ENCODE measurements at regions not wholly inside any gene's neighbourhood (a gene's known extent, or its start where the extent isn't known, plus 50 kb on each side); places are given as distances from the start of the nearest gene placed in this dataset.

- Mint-ChIP-seq H3K27ac (no peak overlapping the region), H3K9me3 (peaks cover 0 to 4% (median 0%) of the 10 kb centered on the region in 7 donors), H3K4me1 (no peaks in the 10 kb centered on the region), H3K27me3 (ENCODE audit: low read depth in 3 of 3) (peaks cover 0 to 3% (median 0%) of the 10 kb centered on the region in 3 donors), H3K4me3 (no peak overlapping the region), H3K36me3 (no peaks in the 10 kb centered on the region)
- no peak overlapping the region for H3K4me3 ChIP-seq (replicated peaks in 1 of 3; ENCODE audit: low read depth in 2 of 3, low read length in 3 of 3)
- no peaks in the 10 kb centered on the region for H3K79me2 ChIP-seq (ENCODE audit: insufficient read depth, low read length)
- H2AFZ ChIP-seq (ENCODE audit: insufficient read depth, low read depth, low read length, poor library complexity, severe bottlenecking): no peak overlapping the region
- no peak for DNase-seq
- H3K9me3 ChIP-seq (replicated peaks in 1 of 2; ENCODE audit: control insufficient read depth in 1 of 2, insufficient read depth in 1 of 2, low read length in 2 of 2): no peaks in the 10 kb centered on the region
- 80% methylated on average over 2 of the region's 5 CpGs for WGBS (ENCODE audit: insufficient coverage)
- no peak for TF ChIP-seq CTCF (IDR thresholded peaks at IDR 0.05)
- H3K36me3 ChIP-seq (replicated peaks in 1 of 2; ENCODE audit: control insufficient read depth in 1 of 2, insufficient read depth in 2 of 2, low read length in 2 of 2): no peaks in the 10 kb centered on the region
- H3K4me2 ChIP-seq (replicated peaks; ENCODE audit: extremely low read depth, low read length, poor library complexity, severe bottlenecking): no peak overlapping the region
- H4K20me1 ChIP-seq (ENCODE audit: insufficient read depth, low read length): no peaks in the 10 kb centered on the region
- no peaks in the 10 kb centered on the region for H3K27me3 ChIP-seq (ENCODE audit: control insufficient read depth in 2 of 2, insufficient read depth in 2 of 2, low read length in 2 of 2)
- intact Hi-C loops (cut with micrococcal nuclease): no loop called here
- H3K9ac ChIP-seq (ENCODE audit: insufficient read depth, low read length, poor library complexity, severe bottlenecking): no peak overlapping the region
- H3K27ac ChIP-seq (ENCODE audit: low read depth in 1 of 2, low read length in 2 of 2): no peak overlapping the region
- no peaks in the 10 kb centered on the region for H3K4me1 ChIP-seq (ENCODE audit: control insufficient read depth in 1 of 2, insufficient read depth in 2 of 2, low read length in 2 of 2)
Measured at GRCh38 chr7:21113609-21114415, 314.1 kb upstream of the SP4 start.

GRCh38 chr7:21123586-21123985 lies 304.3 kb upstream of the SP4 start:
- intact Hi-C loops (cut with micrococcal nuclease): no loop called here
- Histone ChIP-seq H3K9me3 (replicated peaks in 1 of 2; ENCODE audit: control insufficient read depth in 1 of 2, insufficient read depth in 1 of 2, low read length in 2 of 2) (no peaks in the 10 kb centered on the region), H3K79me2 (ENCODE audit: insufficient read depth, low read length) (no peaks in the 10 kb centered on the region), H3K4me3 (replicated peaks in 1 of 3; ENCODE audit: low read depth in 2 of 3, low read length in 3 of 3) (no peak overlapping the region), H3K9ac (ENCODE audit: insufficient read depth, low read length, poor library complexity, severe bottlenecking) (no peak overlapping the region), H3K4me2 (replicated peaks; ENCODE audit: extremely low read depth, low read length, poor library complexity, severe bottlenecking) (no peak overlapping the region), H3K36me3 (replicated peaks in 1 of 2; ENCODE audit: control insufficient read depth in 1 of 2, insufficient read depth in 2 of 2, low read length in 2 of 2) (no peaks in the 10 kb centered on the region), H2AFZ (ENCODE audit: insufficient read depth, low read depth, low read length, poor library complexity, severe bottlenecking) (no peak overlapping the region), H3K27ac (ENCODE audit: low read depth in 1 of 2, low read length in 2 of 2) (no peak overlapping the region), H3K27me3 (ENCODE audit: control insufficient read depth in 2 of 2, insufficient read depth in 2 of 2, low read length in 2 of 2) (no peaks in the 10 kb centered on the region), H4K20me1 (ENCODE audit: insufficient read depth, low read length) (no peaks in the 10 kb centered on the region), H3K4me1 (ENCODE audit: control insufficient read depth in 1 of 2, insufficient read depth in 2 of 2, low read length in 2 of 2) (no peaks in the 10 kb centered on the region)
- peaks cover 0 to 1% (median 0%) of the 10 kb centered on the region in 3 donors for H3K27me3 Mint-ChIP-seq (ENCODE audit: low read depth in 3 of 3)
- H3K27ac Mint-ChIP-seq: no peak overlapping the region
- no peaks in the 10 kb centered on the region for H3K36me3 Mint-ChIP-seq
- no peaks in the 10 kb centered on the region for H3K4me1 Mint-ChIP-seq
- no peak overlapping the region for H3K4me3 Mint-ChIP-seq
- no peak for TF ChIP-seq CTCF (IDR thresholded peaks at IDR 0.05)
- peaks cover 0 to 4% (median 2%) of the 10 kb centered on the region in 7 donors for H3K9me3 Mint-ChIP-seq
- WGBS (ENCODE audit: insufficient coverage): no CpG with 5 or more reads among the region's 1 CpG
- DNase-seq: no peak

All from CD14-positive monocyte (primary cell).